Endothelial cell of umbilical vein (primary cell): ENCODE measurements at regions not wholly inside any gene's neighbourhood (a gene's known extent, or its start where the extent isn't known, plus 50 kb on each side); places are given as distances from the start of the nearest gene placed in this dataset.

Experiments used
- BruUV-seq: library from RNA; stranded (reverse); fragments of 400-500 nt; replicated peaks from 2 replicates; lab custom pipeline; 2021; lab: Mats Ljungman, UMichigan
- CTCF ChIA-PET: fragments of 300-600, 350-600 bp; sonication (Branson Sonifier 250); formaldehyde crosslinking; loops from one replicate; lab custom pipeline; 2021; ENCODE audit warnings: antibody characterized with exemption, inconsistent platforms; lab: Charles Lee
- POLR2A ChIA-PET: fragments of 300-600, 350-600 bp; sonication (Branson Sonifier 250); formaldehyde crosslinking; loops from one replicate; lab custom pipeline; 2021; ENCODE audit warnings: antibody characterized with exemption, inconsistent platforms; lab: Charles Lee
- DNase-seq: peaks from one replicate; pipeline ENCODE4 v3.0.0-alpha.2; 2011; ENCODE audit warnings: low read depth, low spot score
- FAIRE-seq: peaks from 2 replicates; lab custom pipeline; 2011; peaks lifted over from hg19 to GRCh38; lab: Jason Lieb, UNC
- H2AFZ ChIP-seq: 2 replicates; pipeline ENCODE4 v1.6.0; 2012; ENCODE audit warnings: low read depth, low read length, control low read depth, inconsistent platforms
- H3K27ac ChIP-seq: 2 replicates; pipeline ENCODE4 v1.5.1; 2011; ENCODE audit warnings: low read depth, mild to moderate bottlenecking, control low read depth, low read length, moderate library complexity; ENCODE audit not compliant: insufficient read depth
- H3K27me3 ChIP-seq, 2 experiments: 2 replicates each; pipeline versions ENCODE4 v1.6.0 to v1.6.1; 2011; ENCODE audit warnings: low read length in 2 of 2, mixed read lengths in 1 of 2; ENCODE audit not compliant: control insufficient read depth in 2 of 2, insufficient read depth in 2 of 2
- H3K36me3 ChIP-seq, 2 experiments: 2 replicates in 1 of 2; 3 replicates in 1 of 2; pipeline ENCODE4 v1.5.1; 2011; ENCODE audit warnings: low read length in 2 of 2, mild to moderate bottlenecking in 1 of 2, moderate library complexity in 1 of 2; ENCODE audit not compliant: control insufficient read depth in 2 of 2, insufficient read depth in 2 of 2; ENCODE audit errors: extremely low read depth in 1 of 2
- H3K4me1 ChIP-seq: 3 replicates; pipeline ENCODE4 v1.5.1; 2011; ENCODE audit warnings: mild to moderate bottlenecking, low read length; ENCODE audit not compliant: control insufficient read depth, insufficient read depth; ENCODE audit errors: extremely low read depth
- H3K4me2 ChIP-seq: 2 replicates; pipeline ENCODE4 v1.6.1; 2011; ENCODE audit warnings: low read length, control low read depth, mixed read lengths; ENCODE audit not compliant: insufficient read depth
- H3K4me3 ChIP-seq, 3 experiments: fragments of 200-600 bp in 1 of 3; sonication (generic), shearing (Covaris generic) in 1 of 3; replicated peaks in 1 of 3; 2 replicates each; pipeline ENCODE4 v1.5.1; 2011 to 2016; ENCODE audit warnings: control low read depth in 3 of 3, low read length in 3 of 3, mild to moderate bottlenecking in 2 of 3, inconsistent platforms in 1 of 3, low read depth in 1 of 3, moderate library complexity in 1 of 3; ENCODE audit not compliant: insufficient read depth in 1 of 3
- H3K79me2 ChIP-seq: 2 replicates; pipeline ENCODE4 v1.6.0; 2012; ENCODE audit warnings: low read length, inconsistent platforms; ENCODE audit not compliant: control insufficient read depth, insufficient read depth
- H3K9ac ChIP-seq: replicated peaks from 2 replicates; pipeline ENCODE3; 2011; ENCODE audit warnings: low read length, control low read depth; ENCODE audit not compliant: insufficient read depth; ENCODE audit errors: extremely low read depth
- H3K9me1 ChIP-seq: replicated peaks from 3 replicates; pipeline ENCODE4 v1.6.0; 2011; ENCODE audit warnings: mild to moderate bottlenecking, low read length; ENCODE audit not compliant: control insufficient read depth, insufficient read depth; ENCODE audit errors: extremely low read depth
- H3K9me3 ChIP-seq: replicated peaks from 2 replicates; pipeline ENCODE4 v1.5.1; 2012; ENCODE audit warnings: low read length, inconsistent platforms; ENCODE audit not compliant: control insufficient read depth, insufficient read depth
- H4K20me1 ChIP-seq: replicated peaks from 2 replicates; pipeline ENCODE3; 2011; ENCODE audit warnings: mild to moderate bottlenecking, low read length; ENCODE audit not compliant: control insufficient read depth, insufficient read depth; ENCODE audit errors: extremely low read depth
- EZH2 ChIP-seq: IDR thresholded peaks from 2 replicates; pipeline ENCODE4 v1.6.1; 2012; ENCODE audit warnings: borderline replicate concordance, low read depth, mild to moderate bottlenecking, moderate library complexity, low read length, inconsistent platforms; ENCODE audit not compliant: severe bottlenecking
- FOS ChIP-seq: IDR thresholded peaks from 2 replicates; pipeline ENCODE4 v1.6.1; 2011; ENCODE audit warnings: mild to moderate bottlenecking, low read length, moderate library complexity, borderline replicate concordance; ENCODE audit not compliant: insufficient read depth
- GATA2 ChIP-seq: IDR thresholded peaks from 2 replicates; pipeline ENCODE4 v1.7.0; 2011; ENCODE audit warnings: low read depth, mild to moderate bottlenecking, moderate library complexity, mixed read lengths, low read length; ENCODE audit not compliant: insufficient read length, insufficient read depth
- JUN ChIP-seq: IDR thresholded peaks from 2 replicates; pipeline ENCODE4 v1.6.1; 2011; ENCODE audit warnings: borderline replicate concordance, low read depth; ENCODE audit not compliant: insufficient read length, insufficient read depth
- MYC ChIP-seq: IDR thresholded peaks from one replicate; pipeline ENCODE4 v1.6.1; 2011; ENCODE audit warnings: mild to moderate bottlenecking, low read depth, low read length
- POLR2A ChIP-seq: IDR thresholded peaks from 2 replicates; pipeline ENCODE4 v1.6.1; 2012; ENCODE audit warnings: low read depth, mild to moderate bottlenecking, control low read depth, low read length
- POLR2AphosphoS5 ChIP-seq: IDR thresholded peaks from 2 replicates; pipeline ENCODE4 v1.6.1; 2012; ENCODE audit warnings: low read depth, mild to moderate bottlenecking, control low read depth, low read length, moderate library complexity; ENCODE audit not compliant: insufficient read depth
- dilution Hi-C: fragments of 300-500 bp; cut with MboI; formaldehyde crosslinking; loops from one replicate; pipeline ENCODE4 v1.15.0; 2019; ENCODE audit warnings: low sequenced_read_pairs; ENCODE audit not compliant: extremely low pct_ligation_motif_present
- intact Hi-C: fragments of 100-400 bp; cut with micrococcal nuclease; formaldehyde crosslinking; loops from one replicate; pipeline ENCODE4 v1.10.0; 2022
- TF ChIP-seq, protein P1 (sequence below), 2 donors: IDR thresholded peaks; 1 replicate in 1 of 2; 2 replicates in 1 of 2; pipeline ENCODE4 v1.5.1; 2011; ENCODE audit warnings: low read length in 2 of 2, mild to moderate bottlenecking in 2 of 2, moderate library complexity in 2 of 2, control low read depth in 1 of 2, inconsistent platforms in 1 of 2, low read depth in 1 of 2; ENCODE audit not compliant: insufficient read depth in 1 of 2; ENCODE audit errors: extremely low read depth in 1 of 2
- TF ChIP-seq, protein P2 (sequence below): IDR thresholded peaks from 2 replicates; pipeline ENCODE4 v1.6.1; 2011; ENCODE audit not compliant: insufficient read depth, insufficient read length

DNA sequence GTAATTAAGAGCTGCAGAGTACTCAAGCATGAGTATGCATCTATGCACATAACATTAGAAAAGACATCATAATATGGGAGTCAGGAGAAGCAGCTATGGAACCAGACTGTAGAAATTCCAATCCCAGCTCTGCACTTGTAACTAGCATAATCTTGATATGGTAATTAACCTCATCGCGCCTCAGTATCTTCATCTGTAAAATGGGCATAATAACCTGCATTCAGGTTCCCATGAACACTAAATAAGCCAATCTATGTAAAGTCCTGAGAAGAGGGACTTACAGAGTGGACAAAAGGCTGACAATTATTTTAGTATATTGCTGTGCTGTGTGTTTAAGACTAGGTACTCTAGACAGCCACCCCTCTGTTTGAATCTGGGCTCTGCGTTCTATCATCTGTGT is 318.9 kb upstream of the USP25 start:
- dilution Hi-C loops (no loop called here), intact Hi-C loops (no loop called here)
- H3K27me3 ChIP-seq = peaks cover 0 to 2% of the 10 kb centered on the region in 2 experiments
- no peak overlapping the region for H3K4me2 ChIP-seq
- no peak for TF ChIP-seq FOS
- TF ChIP-seq JUN = no peak
- TF ChIP-seq EZH2 = no peak
- no peak for TF ChIP-seq POLR2AphosphoS5
- TF ChIP-seq MYC = no peak
- no peak for TF ChIP-seq POLR2A
- TF ChIP-seq, protein P1, sequence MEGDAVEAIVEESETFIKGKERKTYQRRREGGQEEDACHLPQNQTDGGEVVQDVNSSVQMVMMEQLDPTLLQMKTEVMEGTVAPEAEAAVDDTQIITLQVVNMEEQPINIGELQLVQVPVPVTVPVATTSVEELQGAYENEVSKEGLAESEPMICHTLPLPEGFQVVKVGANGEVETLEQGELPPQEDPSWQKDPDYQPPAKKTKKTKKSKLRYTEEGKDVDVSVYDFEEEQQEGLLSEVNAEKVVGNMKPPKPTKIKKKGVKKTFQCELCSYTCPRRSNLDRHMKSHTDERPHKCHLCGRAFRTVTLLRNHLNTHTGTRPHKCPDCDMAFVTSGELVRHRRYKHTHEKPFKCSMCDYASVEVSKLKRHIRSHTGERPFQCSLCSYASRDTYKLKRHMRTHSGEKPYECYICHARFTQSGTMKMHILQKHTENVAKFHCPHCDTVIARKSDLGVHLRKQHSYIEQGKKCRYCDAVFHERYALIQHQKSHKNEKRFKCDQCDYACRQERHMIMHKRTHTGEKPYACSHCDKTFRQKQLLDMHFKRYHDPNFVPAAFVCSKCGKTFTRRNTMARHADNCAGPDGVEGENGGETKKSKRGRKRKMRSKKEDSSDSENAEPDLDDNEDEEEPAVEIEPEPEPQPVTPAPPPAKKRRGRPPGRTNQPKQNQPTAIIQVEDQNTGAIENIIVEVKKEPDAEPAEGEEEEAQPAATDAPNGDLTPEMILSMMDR (IDR thresholded peaks at IDR 0.05; ENCODE audit: extremely low read depth in 1 of 2, insufficient read depth in 1 of 2, low read depth in 1 of 2, low read length in 2 of 2) = no peak
- no peak for TF ChIP-seq GATA2
- TF ChIP-seq, protein P2, sequence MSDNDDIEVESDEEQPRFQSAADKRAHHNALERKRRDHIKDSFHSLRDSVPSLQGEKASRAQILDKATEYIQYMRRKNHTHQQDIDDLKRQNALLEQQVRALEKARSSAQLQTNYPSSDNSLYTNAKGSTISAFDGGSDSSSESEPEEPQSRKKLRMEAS = no peak
- H3K4me1 ChIP-seq = no peaks in the 10 kb centered on the region
- no peaks in the 10 kb centered on the region for H3K9me1 ChIP-seq
- no peaks in the 10 kb centered on the region for H3K36me3 ChIP-seq
- H3K9me3 ChIP-seq = no peaks in the 10 kb centered on the region
- POLR2A ChIA-PET = no interaction called here
- H3K79me2 ChIP-seq = no peaks in the 10 kb centered on the region
- DNase-seq = no peak
- FAIRE-seq = no peak
- CTCF ChIA-PET = no interaction called here
- H3K4me3 ChIP-seq = no peak overlapping the region
- no peak overlapping the region for H3K27ac ChIP-seq
- no TSS peak for BruUV-seq
- no peak overlapping the region for H3K9ac ChIP-seq
- no peaks in the 10 kb centered on the region for H4K20me1 ChIP-seq
- H2AFZ ChIP-seq = no peak overlapping the region
